ENCODE measurements at regions not wholly inside any gene's neighbourhood (a gene's known extent, or its start where the extent isn't known, plus 50 kb on each side); places are given as distances from the start of the nearest gene placed in this dataset.

DNA sequence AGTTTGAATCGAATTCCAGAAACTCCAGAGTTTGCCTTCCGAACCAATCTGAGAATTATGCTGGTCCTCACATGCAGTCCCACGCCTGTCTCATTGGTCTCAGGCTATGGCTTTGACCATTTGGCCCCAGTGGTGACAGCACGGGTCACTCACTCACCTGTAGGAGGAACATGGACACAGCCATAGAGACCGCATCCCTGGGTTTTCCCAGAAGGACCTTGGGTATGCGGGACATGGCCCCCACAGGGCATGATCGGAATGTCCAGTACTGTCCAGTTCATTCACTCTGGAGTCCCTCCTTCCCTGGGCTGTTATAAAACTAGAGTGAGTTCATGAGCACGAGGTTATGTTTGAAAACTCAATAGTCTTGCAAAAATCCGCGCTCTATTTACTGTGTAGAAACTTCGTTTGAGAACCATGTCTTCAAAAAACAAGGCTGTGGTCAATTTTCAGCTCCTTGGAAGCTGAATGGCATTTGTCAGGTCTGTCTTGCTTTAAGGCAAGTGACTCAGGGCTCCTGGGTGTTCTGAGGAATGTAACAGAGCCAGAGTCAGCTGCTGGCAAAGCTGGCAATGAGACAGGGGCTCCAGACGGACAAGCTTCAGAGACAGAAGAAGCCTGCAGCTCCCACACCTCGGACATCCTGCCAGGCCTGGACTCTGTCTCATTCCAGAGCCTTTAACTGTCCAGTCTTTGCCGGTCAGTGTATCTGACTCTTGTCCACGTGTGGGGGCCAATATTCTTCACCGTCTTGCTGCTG lies 86.7 kb upstream of the TMEM18 start:
- Histone ChIP-seq H3K27me3 (ENCODE audit: control insufficient read depth, insufficient read depth, low read length) (no peaks in the 10 kb centered on the region), H3K36me3 (ENCODE audit: control insufficient read depth, insufficient read depth, low read length) (no peaks in the 10 kb centered on the region), H3K9me3 (ENCODE audit: control insufficient read depth, insufficient read depth, low read depth, low read length) (no peaks in the 10 kb centered on the region), H3K4me1 (ENCODE audit: control insufficient read depth, insufficient read depth, low read length) (no peaks in the 10 kb centered on the region), H3K4me3 (ENCODE audit: low read depth in 2 of 2, low read length in 2 of 2) (no peak overlapping the region), H3K27ac (ENCODE audit: low read length) (no peak overlapping the region)
- ATAC-seq (no peak), DNase-seq (ENCODE audit: low read depth, low spot score) (no peak)
- intact Hi-C loops (cut with micrococcal nuclease; ENCODE audit: unreplicated experiment) (no loop called here), in situ Hi-C loops (cut with HindIII; ENCODE audit: low pct_unique_long_range_greater_than_20kb, low sequenced_read_pairs) (no loop called here)
- ChIA-PET CTCF (no interaction called here), POLR2A (no interaction called here)
- TF ChIP-seq, protein P1, sequence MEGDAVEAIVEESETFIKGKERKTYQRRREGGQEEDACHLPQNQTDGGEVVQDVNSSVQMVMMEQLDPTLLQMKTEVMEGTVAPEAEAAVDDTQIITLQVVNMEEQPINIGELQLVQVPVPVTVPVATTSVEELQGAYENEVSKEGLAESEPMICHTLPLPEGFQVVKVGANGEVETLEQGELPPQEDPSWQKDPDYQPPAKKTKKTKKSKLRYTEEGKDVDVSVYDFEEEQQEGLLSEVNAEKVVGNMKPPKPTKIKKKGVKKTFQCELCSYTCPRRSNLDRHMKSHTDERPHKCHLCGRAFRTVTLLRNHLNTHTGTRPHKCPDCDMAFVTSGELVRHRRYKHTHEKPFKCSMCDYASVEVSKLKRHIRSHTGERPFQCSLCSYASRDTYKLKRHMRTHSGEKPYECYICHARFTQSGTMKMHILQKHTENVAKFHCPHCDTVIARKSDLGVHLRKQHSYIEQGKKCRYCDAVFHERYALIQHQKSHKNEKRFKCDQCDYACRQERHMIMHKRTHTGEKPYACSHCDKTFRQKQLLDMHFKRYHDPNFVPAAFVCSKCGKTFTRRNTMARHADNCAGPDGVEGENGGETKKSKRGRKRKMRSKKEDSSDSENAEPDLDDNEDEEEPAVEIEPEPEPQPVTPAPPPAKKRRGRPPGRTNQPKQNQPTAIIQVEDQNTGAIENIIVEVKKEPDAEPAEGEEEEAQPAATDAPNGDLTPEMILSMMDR (IDR thresholded peaks at IDR 0.05) = no peak
- no peak for TF ChIP-seq TCF7L2 (IDR thresholded peaks at IDR 0.05; ENCODE audit: low read depth, low read length)
- TF ChIP-seq POLR2AphosphoS5 (IDR thresholded peaks at IDR 0.05; ENCODE audit: low read depth, low read length) = no peak
- BruUV-seq (replicated peaks) = no TSS peak

DNA sequence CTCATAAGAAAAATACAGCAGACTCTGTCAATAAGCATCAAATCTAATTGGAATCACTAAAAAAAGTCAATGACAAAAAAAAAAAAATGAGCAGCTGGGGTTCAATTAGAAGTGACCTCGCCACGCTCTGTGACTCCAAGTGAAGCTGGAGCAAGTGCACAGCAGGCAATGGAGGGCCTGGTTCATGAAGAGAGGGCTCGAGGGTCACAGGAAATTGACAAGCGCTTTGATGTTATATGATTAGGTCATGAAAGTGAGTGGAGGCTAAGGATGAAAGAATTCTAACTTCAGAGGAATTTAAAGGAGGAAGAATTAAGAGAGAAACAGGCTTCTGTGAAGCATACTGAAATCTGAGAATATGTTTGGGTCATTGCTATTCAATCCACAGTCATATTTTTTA lies 85.4 kb upstream of the TMEM18 start:
- Histone ChIP-seq H3K27ac (ENCODE audit: low read length) (no peak overlapping the region), H3K36me3 (ENCODE audit: control insufficient read depth, insufficient read depth, low read length) (no peaks in the 10 kb centered on the region), H3K27me3 (ENCODE audit: control insufficient read depth, insufficient read depth, low read length) (no peaks in the 10 kb centered on the region), H3K4me1 (ENCODE audit: control insufficient read depth, insufficient read depth, low read length) (no peaks in the 10 kb centered on the region), H3K4me3 (ENCODE audit: low read depth in 2 of 2, low read length in 2 of 2) (no peak overlapping the region), H3K9me3 (ENCODE audit: control insufficient read depth, insufficient read depth, low read depth, low read length) (no peaks in the 10 kb centered on the region)
- in situ Hi-C loops (cut with HindIII; ENCODE audit: low pct_unique_long_range_greater_than_20kb, low sequenced_read_pairs) = no loop called here
- intact Hi-C loops (cut with micrococcal nuclease; ENCODE audit: unreplicated experiment) = no loop called here
- BruUV-seq (replicated peaks) = no TSS peak
- ChIA-PET POLR2A (no interaction called here), CTCF (no interaction called here)
- ATAC-seq (no peak), DNase-seq (ENCODE audit: low read depth, low spot score) (no peak)
- TF ChIP-seq, protein P2, sequence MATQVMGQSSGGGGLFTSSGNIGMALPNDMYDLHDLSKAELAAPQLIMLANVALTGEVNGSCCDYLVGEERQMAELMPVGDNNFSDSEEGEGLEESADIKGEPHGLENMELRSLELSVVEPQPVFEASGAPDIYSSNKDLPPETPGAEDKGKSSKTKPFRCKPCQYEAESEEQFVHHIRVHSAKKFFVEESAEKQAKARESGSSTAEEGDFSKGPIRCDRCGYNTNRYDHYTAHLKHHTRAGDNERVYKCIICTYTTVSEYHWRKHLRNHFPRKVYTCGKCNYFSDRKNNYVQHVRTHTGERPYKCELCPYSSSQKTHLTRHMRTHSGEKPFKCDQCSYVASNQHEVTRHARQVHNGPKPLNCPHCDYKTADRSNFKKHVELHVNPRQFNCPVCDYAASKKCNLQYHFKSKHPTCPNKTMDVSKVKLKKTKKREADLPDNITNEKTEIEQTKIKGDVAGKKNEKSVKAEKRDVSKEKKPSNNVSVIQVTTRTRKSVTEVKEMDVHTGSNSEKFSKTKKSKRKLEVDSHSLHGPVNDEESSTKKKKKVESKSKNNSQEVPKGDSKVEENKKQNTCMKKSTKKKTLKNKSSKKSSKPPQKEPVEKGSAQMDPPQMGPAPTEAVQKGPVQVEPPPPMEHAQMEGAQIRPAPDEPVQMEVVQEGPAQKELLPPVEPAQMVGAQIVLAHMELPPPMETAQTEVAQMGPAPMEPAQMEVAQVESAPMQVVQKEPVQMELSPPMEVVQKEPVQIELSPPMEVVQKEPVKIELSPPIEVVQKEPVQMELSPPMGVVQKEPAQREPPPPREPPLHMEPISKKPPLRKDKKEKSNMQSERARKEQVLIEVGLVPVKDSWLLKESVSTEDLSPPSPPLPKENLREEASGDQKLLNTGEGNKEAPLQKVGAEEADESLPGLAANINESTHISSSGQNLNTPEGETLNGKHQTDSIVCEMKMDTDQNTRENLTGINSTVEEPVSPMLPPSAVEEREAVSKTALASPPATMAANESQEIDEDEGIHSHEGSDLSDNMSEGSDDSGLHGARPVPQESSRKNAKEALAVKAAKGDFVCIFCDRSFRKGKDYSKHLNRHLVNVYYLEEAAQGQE (IDR thresholded peaks at IDR 0.05; ENCODE audit: insufficient read depth in 1 of 2, low read depth in 2 of 2, low read length in 1 of 2) = no peak
- TF ChIP-seq POLR2AphosphoS5 (IDR thresholded peaks at IDR 0.05; ENCODE audit: low read depth, low read length) (no peak), SIN3A (IDR thresholded peaks at IDR 0.05; ENCODE audit: borderline replicate concordance, insufficient read depth, low read depth, low read length) (no peak), TCF7L2 (IDR thresholded peaks at IDR 0.05; ENCODE audit: low read depth, low read length) (no peak)
- TF ChIP-seq, protein P1 (IDR thresholded peaks at IDR 0.05) = no peak
